ENCODE measurements at regions not wholly inside any gene's neighbourhood (a gene's known extent, or its start where the extent isn't known, plus 50 kb on each side); places are given as distances from the start of the nearest gene placed in this dataset.
"Not testable (repeated sequence)": the region's sequence is repeated elsewhere in the genome, so short reads cannot be mapped to it uniquely, and the experiment has no call there.

GRCh38 chrX:98028691-98029090 lies 1145.0 kb downstream of the RPA4 start:
- ATAC-seq (no peak), DNase-seq (ENCODE audit: low spot score) (no peak)

- no peak for ATAC-seq
- no peak for DNase-seq (ENCODE audit: low spot score)
These were observed 1146.2 kb downstream of the RPA4 start for GRCh38 chrX:98029861-98030260.

GRCh38 chrX:98057176-98057575 lies 1173.5 kb downstream of the RPA4 start:
- no peak for ATAC-seq
- DNase-seq (ENCODE audit: low spot score): no peak

GRCh38 chrX:98065151-98065550 lies 1181.4 kb downstream of the RPA4 start:
- no peak for ATAC-seq
- DNase-seq (ENCODE audit: low spot score): no peak

GRCh38 chrX:98067611-98068010 lies 1183.9 kb downstream of the RPA4 start:
- ATAC-seq: no peak
- DNase-seq (ENCODE audit: low spot score): no peak

GRCh38 chrX:98068024-98068580 lies 1184.4 kb downstream of the RPA4 start:
- DNase-seq (ENCODE audit: low spot score): no peak
- ATAC-seq: peak; percentile 80

- ATAC-seq (no peak), DNase-seq (ENCODE audit: low spot score) (no peak)
These were observed 1187.6 kb downstream of the RPA4 start for GRCh38 chrX:98071331-98071730.

GRCh38 chrX:98077440-98077839 lies 1193.7 kb downstream of the RPA4 start:
- ATAC-seq: no peak
- no peak for DNase-seq (ENCODE audit: low spot score)

GRCh38 chrX:98111684-98112083 lies 1228.0 kb downstream of the RPA4 start:
- DNase-seq (ENCODE audit: low spot score) (no peak), ATAC-seq (no peak)

GRCh38 chrX:98114021-98114420 lies 1230.3 kb downstream of the RPA4 start:
- DNase-seq (ENCODE audit: low spot score): no peak
- no peak for ATAC-seq

GRCh38 chrX:98141466-98141865 lies 1257.8 kb downstream of the RPA4 start:
- ATAC-seq (no peak), DNase-seq (ENCODE audit: low spot score) (no peak)

- ATAC-seq (no peak), DNase-seq (ENCODE audit: low spot score) (no peak)
These were observed 1307.3 kb downstream of the RPA4 start for GRCh38 chrX:98191003-98191402.

- ATAC-seq (no peak), DNase-seq (ENCODE audit: low spot score) (no peak)
These were observed 1310.3 kb downstream of the RPA4 start for GRCh38 chrX:98194036-98194435.

GRCh38 chrX:98203800-98204199 lies 1320.1 kb downstream of the RPA4 start:
- no peak for DNase-seq (ENCODE audit: low spot score)
- ATAC-seq: no peak

- ATAC-seq: no peak
These were observed 1324.2 kb downstream of the RPA4 start for GRCh38 chrX:98207947-98208346.

GRCh38 chrX:98231003-98231402 lies 1347.3 kb downstream of the RPA4 start:
- ATAC-seq (no peak), DNase-seq (ENCODE audit: low spot score) (no peak)

More at GRCh38 chrX:98207947-98208346, 1324.2 kb downstream of the RPA4 start:
- DNase-seq (ENCODE audit: low spot score): no peak

GRCh38 chrX:98240061-98240460 lies 1356.4 kb downstream of the RPA4 start:
- DNase-seq (ENCODE audit: low spot score); ATAC-seq: not testable (repeated sequence)

GRCh38 chrX:98263135-98263534 lies 1379.4 kb downstream of the RPA4 start:
- ATAC-seq (no peak), DNase-seq (ENCODE audit: low spot score) (no peak)

GRCh38 chrX:98289726-98290125 lies 1406.0 kb downstream of the RPA4 start:
- ATAC-seq (no peak), DNase-seq (ENCODE audit: low spot score) (no peak)

GRCh38 chrX:98294310-98294709 lies 1410.6 kb downstream of the RPA4 start:
- ATAC-seq (no peak), DNase-seq (ENCODE audit: low spot score) (no peak)

- ATAC-seq (no peak), DNase-seq (ENCODE audit: low spot score) (no peak)
These were observed 1412.4 kb downstream of the RPA4 start for GRCh38 chrX:98296129-98296528.

- ATAC-seq (no peak), DNase-seq (ENCODE audit: low spot score) (no peak)
These were observed 1416.1 kb downstream of the RPA4 start for GRCh38 chrX:98299785-98300184.

GRCh38 chrX:98300536-98300935 lies 1416.8 kb downstream of the RPA4 start:
- not testable (repeated sequence) for DNase-seq (ENCODE audit: low spot score); ATAC-seq

Data from left lobe of liver (tissue), 2 donors.